Neural cell (in vitro differentiated cells): ENCODE measurements at regions not wholly inside any gene's neighbourhood (a gene's known extent, or its start where the extent isn't known, plus 50 kb on each side); places are given as distances from the start of the nearest gene placed in this dataset.

ENCODE experiments used
- H2AFZ ChIP-seq: fragments of 200-600, 300-800 bp; sonication (generic), shearing (Covaris generic); 2 replicates; pipeline ENCODE4 v1.6.0; 2014; ENCODE audit warnings: low read depth, mild to moderate bottlenecking, antibody characterized with exemption, low read length, moderate library complexity
- H3F3A ChIP-seq: fragments of 200-600 bp; shearing (Covaris generic); 2 replicates; pipeline ENCODE4 v1.6.1; 2016; ENCODE audit warnings: mild to moderate bottlenecking, moderate library complexity, mixed read lengths, antibody characterized with exemption, low read length; ENCODE audit not compliant: insufficient read depth, poor library complexity, severe bottlenecking
- H3K27ac ChIP-seq: fragments of 200-600, 300-800 bp; sonication (generic), shearing (Covaris generic); 2 replicates; pipeline ENCODE4 v1.5.1; 2014; ENCODE audit warnings: mild to moderate bottlenecking, low read length, moderate library complexity
- H3K27me3 ChIP-seq: fragments of 300-800, 200-600 bp; sonication (generic), shearing (Covaris generic); 2 replicates; pipeline ENCODE4 v1.6.0; 2014; ENCODE audit warnings: mild to moderate bottlenecking, low read depth, low read length, moderate library complexity; ENCODE audit not compliant: insufficient read depth
- H3K36me3 ChIP-seq: fragments of 300-800, 200-600 bp; sonication (generic), shearing (Covaris generic); 2 replicates; pipeline ENCODE4 v1.5.1; 2014; ENCODE audit warnings: mild to moderate bottlenecking, antibody characterized with exemption, low read length, moderate library complexity; ENCODE audit not compliant: insufficient read depth
- H3K4me2 ChIP-seq: fragments of 300-800, 200-600 bp; sonication (generic), shearing (Covaris generic); 2 replicates; pipeline ENCODE4 v1.6.0; 2014; ENCODE audit warnings: mild to moderate bottlenecking, low read length
- H3K4me3 ChIP-seq: fragments of 300-800, 200-600 bp; sonication (generic), shearing (Covaris generic); 2 replicates; pipeline ENCODE4 v1.5.1; 2014; ENCODE audit warnings: mild to moderate bottlenecking, low read length, moderate library complexity
- H3K79me2 ChIP-seq: fragments of 200-600 bp; shearing (Covaris generic); replicated peaks from 2 replicates; pipeline ENCODE4 v1.6.0; 2014; ENCODE audit warnings: mild to moderate bottlenecking, low read length, moderate library complexity; ENCODE audit not compliant: insufficient read depth
- H3K9ac ChIP-seq: fragments of 300-800, 200-600 bp; sonication (generic), shearing (Covaris generic); 2 replicates; pipeline ENCODE4 v1.6.1; 2016; ENCODE audit warnings: mild to moderate bottlenecking, low read length, mixed read lengths
- H3K9me2 ChIP-seq: fragments of 200-600 bp; shearing (Covaris generic); 2 replicates; pipeline ENCODE4 v1.6.1; 2016; ENCODE audit warnings: mild to moderate bottlenecking, low read length, mixed read lengths; ENCODE audit not compliant: insufficient read depth
- H3K9me3 ChIP-seq: fragments of 200-600, 300-800 bp; sonication (generic), shearing (Covaris generic); 2 replicates; pipeline ENCODE4 v1.6.1; 2016; ENCODE audit warnings: mild to moderate bottlenecking, mixed run types, low read length, moderate library complexity, mixed read lengths
- H4K20me1 ChIP-seq: fragments of 200-600 bp; shearing (Covaris generic); 2 replicates; pipeline ENCODE4 v1.6.1; 2016; ENCODE audit warnings: mild to moderate bottlenecking, mixed run types; ENCODE audit not compliant: insufficient read depth
- CTCF ChIP-seq: fragments of 450-650 bp; IDR thresholded peaks from 2 replicates; pipeline ENCODE4 v1.5.1; 2014; ENCODE audit warnings: antibody characterized with exemption, mild to moderate bottlenecking, moderate library complexity; ENCODE audit not compliant: poor library complexity, severe bottlenecking
- EP300 ChIP-seq: fragments of 450-650 bp; conservative IDR thresholded peaks from 2 replicates; pipeline ENCODE4 v1.6.1; 2014; ENCODE audit warnings: antibody characterized with exemption, mild to moderate bottlenecking, moderate library complexity; ENCODE audit not compliant: poor library complexity, severe bottlenecking
- EZH2 ChIP-seq: fragments of 200-600, 300-800 bp; shearing (Covaris generic), sonication (generic); IDR thresholded peaks from 2 replicates; pipeline ENCODE4 v1.6.1; 2014; ENCODE audit warnings: antibody characterized with exemption, low read length, borderline replicate concordance, mild to moderate bottlenecking; ENCODE audit not compliant: insufficient read depth, poor library complexity, severe bottlenecking
- MXI1 ChIP-seq: fragments of 450-650 bp; conservative IDR thresholded peaks from 2 replicates; pipeline ENCODE4 v1.6.1; 2014; ENCODE audit warnings: antibody characterized with exemption, mild to moderate bottlenecking; ENCODE audit not compliant: poor library complexity, severe bottlenecking
- POLR2AphosphoS5 ChIP-seq: IDR thresholded peaks from 2 replicates; pipeline ENCODE4 v1.6.1; 2012
- RAD21 ChIP-seq: fragments of 450-650 bp; conservative IDR thresholded peaks from 2 replicates; pipeline ENCODE4 v1.6.1; 2014; ENCODE audit warnings: antibody characterized with exemption, mild to moderate bottlenecking, moderate library complexity
- REST ChIP-seq: IDR thresholded peaks from 2 replicates; pipeline ENCODE4 v1.6.1; 2012; ENCODE audit warnings: borderline replicate concordance
- SMC3 ChIP-seq: fragments of 450-650 bp; conservative IDR thresholded peaks from 2 replicates; pipeline ENCODE4 v1.6.1; 2014; ENCODE audit warnings: antibody characterized with exemption, mild to moderate bottlenecking, moderate library complexity; ENCODE audit not compliant: poor library complexity
- TAF1 ChIP-seq: IDR thresholded peaks from 2 replicates; pipeline ENCODE4 v1.6.1; 2012; ENCODE audit warnings: low read depth

- Histone ChIP-seq H3K9ac (no peak overlapping the region), H3K27ac (no peak overlapping the region), H3K4me2 (no peak overlapping the region), H3F3A (no peaks in the 10 kb centered on the region), H3K79me2 (no peaks in the 10 kb centered on the region), H3K36me3 (no peaks in the 10 kb centered on the region), H3K9me2 (no peaks in the 10 kb centered on the region), H3K4me3 (no peak overlapping the region), H4K20me1 (no peaks in the 10 kb centered on the region), H3K27me3 (no peaks in the 10 kb centered on the region), H2AFZ (no peak overlapping the region), H3K9me3 (no peaks in the 10 kb centered on the region)
- TF ChIP-seq RAD21 (no peak), POLR2AphosphoS5 (peak; percentile 83), EP300 (peak; percentile 83), CTCF (no peak)
Observed at GRCh38 chr17:12485361-12485906, 180.3 kb upstream of the MYOCD start.

GRCh38 chr17:12489325-12489724, 176.4 kb upstream of the MYOCD start:
- no peaks in the 10 kb centered on the region for H3K36me3 ChIP-seq
- TF ChIP-seq TAF1 (no peak), POLR2AphosphoS5 (peak; percentile 68), SMC3 (no peak), EP300 (peak; percentile 66)
- no peaks in the 10 kb centered on the region for H4K20me1 ChIP-seq
- H3K9me3 ChIP-seq = no peaks in the 10 kb centered on the region
- no peak overlapping the region for H3K9ac ChIP-seq
- no peaks in the 10 kb centered on the region for H3K79me2 ChIP-seq
- no peak overlapping the region for H3K4me2 ChIP-seq
- H3K27ac ChIP-seq = peak overlapping the region; percentile 35
- H2AFZ ChIP-seq = no peak overlapping the region
- H3F3A ChIP-seq = no peaks in the 10 kb centered on the region
- H3K4me3 ChIP-seq = no peak overlapping the region
- no peaks in the 10 kb centered on the region for H3K9me2 ChIP-seq
- no peaks in the 10 kb centered on the region for H3K27me3 ChIP-seq

- Histone ChIP-seq H3K27ac (no peak overlapping the region), H3K79me2 (no peaks in the 10 kb centered on the region), H3K9me2 (no peaks in the 10 kb centered on the region), H3K4me2 (no peak overlapping the region), H3K4me3 (no peak overlapping the region), H3K27me3 (no peaks in the 10 kb centered on the region), H3K9ac (no peak overlapping the region), H2AFZ (no peak overlapping the region), H3F3A (no peaks in the 10 kb centered on the region), H4K20me1 (no peaks in the 10 kb centered on the region), H3K9me3 (no peaks in the 10 kb centered on the region), H3K36me3 (no peaks in the 10 kb centered on the region)
- TF ChIP-seq REST (no peak), TAF1 (no peak), POLR2AphosphoS5 (no peak), CTCF (no peak), RAD21 (no peak), EP300 (no peak), SMC3 (no peak), EZH2 (no peak), MXI1 (no peak)
Observed at GRCh38 chr17:12492450-12492849, 173.2 kb upstream of the MYOCD start.
